SK-N-SH (cell line): ENCODE measurements at regions not wholly inside any gene's neighbourhood (a gene's known extent, or its start where the extent isn't known, plus 50 kb on each side); places are given as distances from the start of the nearest gene placed in this dataset.

Experiments
- CTCF ChIA-PET: fragments of 300-600, 350-600 bp; formaldehyde crosslinking; extraction: SDS; loops from one replicate; lab custom pipeline; 2021; lab: Yijun Ruan, JAX
- POLR2A ChIA-PET: fragments of 350-600 bp; sonication (Branson Sonifier 250); formaldehyde crosslinking; extraction: SDS; loops from one replicate; lab custom pipeline; 2020; ENCODE audit warnings: antibody characterized with exemption, inconsistent platforms; lab: Yijun Ruan, JAX
- DNase-seq: peaks from one replicate; pipeline ENCODE4 v3.0.0; 2012
- H2AFZ ChIP-seq: fragments of 200-600 bp; sonication (generic); 2 replicates; pipeline ENCODE4 v1.8.1; 2016; ENCODE audit warnings: antibody characterized with exemption, mild to moderate bottlenecking, low read depth
- H3F3A ChIP-seq: fragments of 200-600 bp; sonication (generic); replicated peaks from 2 replicates; pipeline ENCODE3; 2016; ENCODE audit warnings: antibody characterized with exemption, mild to moderate bottlenecking; ENCODE audit not compliant: insufficient read depth
- H3K27ac ChIP-seq, 2 experiments: fragments of 200-500 bp in 1 of 2; fragments of 200-600 bp in 1 of 2; sonication (Bioruptor generic) in 1 of 2; sonication (generic), shearing (Covaris generic) in 1 of 2; 2 replicates each; pipeline versions ENCODE4 v1.5.1 to v1.6.1; 2014 to 2016; ENCODE audit warnings: low read depth in 2 of 2, inconsistent platforms in 1 of 2, low read length in 1 of 2, mild to moderate bottlenecking in 1 of 2, mixed read lengths in 1 of 2
- H3K27me3 ChIP-seq: fragments of 200-600 bp; sonication (generic), shearing (Covaris generic); 2 replicates; pipeline ENCODE4 v1.6.1; 2016; ENCODE audit warnings: mixed run types; ENCODE audit not compliant: insufficient read depth
- H3K36me3 ChIP-seq, 2 experiments: fragments of 200-500 bp in 1 of 2; fragments of 200-600 bp in 1 of 2; sonication (Bioruptor generic) in 1 of 2; sonication (generic) in 1 of 2; replicated peaks in 1 of 2; 2 replicates each; pipeline versions ENCODE3 to v1.5.1; 2014 to 2016; ENCODE audit warnings: low read length in 1 of 2, mild to moderate bottlenecking in 1 of 2; ENCODE audit not compliant: insufficient read depth in 2 of 2, control insufficient read depth in 1 of 2
- H3K4me1 ChIP-seq, 2 experiments: fragments of 200-500 bp in 1 of 2; fragments of 200-600 bp in 1 of 2; sonication (Bioruptor generic) in 1 of 2; sonication (generic), shearing (Covaris generic) in 1 of 2; 2 replicates each; pipeline versions ENCODE4 v1.5.1 to v1.6.1; 2014 to 2016; ENCODE audit warnings: low read depth in 1 of 2, low read length in 1 of 2, mixed run types in 1 of 2; ENCODE audit not compliant: insufficient read depth in 2 of 2, control insufficient read depth in 1 of 2
- H3K4me2 ChIP-seq: fragments of 200-600 bp; sonication (generic), shearing (Covaris generic); 2 replicates; pipeline ENCODE4 v1.6.1; 2017; ENCODE audit warnings: mixed run types
- H3K4me3 ChIP-seq, 2 experiments: fragments of 200-500 bp in 1 of 2; fragments of 200-600 bp in 1 of 2; sonication (Bioruptor generic) in 1 of 2; sonication (generic), shearing (Covaris generic) in 1 of 2; 2 replicates each; pipeline versions ENCODE4 v1.5.1 to v1.8.1; 2014 to 2016; ENCODE audit warnings: low read depth in 2 of 2, inconsistent platforms in 1 of 2, low read length in 1 of 2, mild to moderate bottlenecking in 1 of 2, mixed read lengths in 1 of 2, moderate library complexity in 1 of 2
- H3K79me2 ChIP-seq: fragments of 200-600 bp; sonication (generic); 2 replicates; pipeline ENCODE4 v1.8.1; 2017; ENCODE audit warnings: mild to moderate bottlenecking; ENCODE audit not compliant: insufficient read depth
- H3K9ac ChIP-seq: fragments of 200-600 bp; sonication (generic); 2 replicates; pipeline ENCODE4 v1.6.1; 2017; ENCODE audit warnings: mixed run types
- H3K9me2 ChIP-seq: fragments of 200-600 bp; sonication (generic); 2 replicates; pipeline ENCODE4 v1.6.1; 2017; ENCODE audit warnings: mixed run types
- H3K9me3 ChIP-seq: fragments of 200-600 bp; sonication (generic); 2 replicates; pipeline ENCODE4 v1.6.1; 2017; ENCODE audit warnings: mixed run types, mild to moderate bottlenecking, moderate library complexity
- H4K20me1 ChIP-seq: fragments of 200-600 bp; sonication (generic); 2 replicates; pipeline ENCODE4 v1.6.1; 2017; ENCODE audit warnings: mild to moderate bottlenecking, mixed run types; ENCODE audit not compliant: insufficient read depth
- CHD2 ChIP-seq: fragments of 150-350 bp; IDR thresholded peaks from 2 replicates; pipeline ENCODE4 v1.6.1; 2018; ENCODE audit warnings: low read length; ENCODE audit not compliant: partially characterized antibody
- ELF1 ChIP-seq: IDR thresholded peaks from 2 replicates; pipeline ENCODE4 v1.4.0; 2012
- EZH2phosphoT487 ChIP-seq: fragments of 200-600 bp; sonication (generic); IDR thresholded peaks from 2 replicates; pipeline ENCODE4 v1.6.1; 2017; ENCODE audit warnings: low read depth, mixed run types, mild to moderate bottlenecking, antibody characterized with exemption, moderate library complexity, borderline replicate concordance
- GABPA ChIP-seq: IDR thresholded peaks from 2 replicates; pipeline ENCODE4 v1.4.0; 2012; ENCODE audit warnings: low read depth, mild to moderate bottlenecking
- GATA2 ChIP-seq: sonication (generic); formaldehyde crosslinking; IDR thresholded peaks from 2 replicates; pipeline ENCODE4 v1.5.0; 2020; ENCODE audit warnings: mild to moderate bottlenecking, missing genetic modification reagents
- JUND ChIP-seq: IDR thresholded peaks from 2 replicates; pipeline ENCODE4 v1.4.0; 2012
- MEF2A ChIP-seq: IDR thresholded peaks from 2 replicates; pipeline ENCODE4 v1.4.0; 2012; ENCODE audit warnings: low read depth, borderline replicate concordance
- MXI1 ChIP-seq: IDR thresholded peaks from 2 replicates; pipeline ENCODE4 v1.6.1; 2012; ENCODE audit warnings: mild to moderate bottlenecking, low read depth, low read length, improper control_type of control experiment
- NFIC ChIP-seq: IDR thresholded peaks from 2 replicates; pipeline ENCODE4 v1.4.0; 2012; ENCODE audit warnings: borderline replicate concordance
- PBX3 ChIP-seq: IDR thresholded peaks from 2 replicates; pipeline ENCODE4; 2012
- RAD21 ChIP-seq: IDR thresholded peaks from 2 replicates; pipeline ENCODE4 v1.6.1; 2012; ENCODE audit warnings: mild to moderate bottlenecking, low read length
- REST ChIP-seq: IDR thresholded peaks from 2 replicates; pipeline ENCODE4 v1.6.1; 2012; ENCODE audit warnings: mild to moderate bottlenecking, low read depth, low read length, moderate library complexity
- RXRA ChIP-seq: IDR thresholded peaks from 2 replicates; pipeline ENCODE4 v1.4.0; 2012; ENCODE audit warnings: low read depth, mild to moderate bottlenecking, borderline replicate concordance
- YY1 ChIP-seq: IDR thresholded peaks from 2 replicates; pipeline ENCODE4 v1.4.0; 2012; ENCODE audit warnings: low read depth, mild to moderate bottlenecking
- ZBTB33 ChIP-seq: IDR thresholded peaks from 2 replicates; pipeline ENCODE4 v1.4.0; 2012; ENCODE audit warnings: low read depth, borderline replicate concordance
- WGBS: methylation state at CpG from one replicate; pipeline ENCODE4 v1.1.6; 2017; ENCODE audit warnings: low lambda C conversion rate; 5-methylcytosine and 5-hydroxymethylcytosine counted together
- TF ChIP-seq, protein P1 (sequence below): fragments of 200-600 bp; sonication (generic); IDR thresholded peaks from 2 replicates; pipeline ENCODE4 v1.6.1; 2017; ENCODE audit warnings: antibody characterized with exemption, mild to moderate bottlenecking, moderate library complexity

- Histone ChIP-seq H3K9ac (no peak overlapping the region), H3K9me3 (no peaks in the 10 kb centered on the region), H3K27me3 (0 out of 2 replicates have a peak, but pooled peaks cover 5% of the 10 kb centered on the region), H3K36me3 (no peaks in the 10 kb centered on the region), H3F3A (no peaks in the 10 kb centered on the region), H2AFZ (no peak overlapping the region), H3K9me2 (no peaks in the 10 kb centered on the region), H4K20me1 (no peaks in the 10 kb centered on the region), H3K79me2 (no peaks in the 10 kb centered on the region), H3K4me2 (no peak overlapping the region), H3K4me3 (no peak overlapping the region), H3K4me1 (peaks cover 0 to 2% of the 10 kb centered on the region in 2 experiments; a peak in 1 of 4 replicates), H3K27ac (no peak overlapping the region)
- TF ChIP-seq PBX3 = no peak
- no peak for TF ChIP-seq JUND
- no peak for TF ChIP-seq RAD21
- no peak for TF ChIP-seq MEF2A
- TF ChIP-seq YY1 = no peak
- TF ChIP-seq EZH2phosphoT487 = no peak
- no peak for DNase-seq
- CTCF ChIA-PET = interaction anchor here (2.2 kb wide), 1 partner anchor 38 kb away, joined by 12 read pairs; no protein-coding TSS in a partner anchor
- POLR2A ChIA-PET = no interaction called here
- 53% methylated on average over 2 of the region's 2 CpGs for WGBS
These were observed 114.1 kb upstream of the TRIM2 start for GRCh38 chr4:153090181-153090580.

GRCh38 chr4:153090670-153091385 lies 113.4 kb upstream of the TRIM2 start:
- H4K20me1 ChIP-seq = no peaks in the 10 kb centered on the region
- no peaks in the 10 kb centered on the region for H3K4me1 ChIP-seq
- no peak overlapping the region for H3K4me2 ChIP-seq
- no peaks in the 10 kb centered on the region for H3K79me2 ChIP-seq
- no peak overlapping the region for H3K4me3 ChIP-seq
- H3K27me3 ChIP-seq = 0 out of 2 replicates have a peak, but pooled peaks cover 5% of the 10 kb centered on the region
- no peak overlapping the region for H3K27ac ChIP-seq
- H3K36me3 ChIP-seq = no peaks in the 10 kb centered on the region
- no peaks in the 10 kb centered on the region for H3K9me3 ChIP-seq
- H3K9me2 ChIP-seq = no peaks in the 10 kb centered on the region
- POLR2A ChIA-PET = no interaction called here
- no peak for DNase-seq
- 67% methylated on average over 6 of the region's 6 CpGs for WGBS
- no peaks in the 10 kb centered on the region for H3F3A ChIP-seq
- CTCF ChIA-PET = interaction anchor here (0.7 to 1.1 kb wide), 2 partner anchors 37 to 106 kb away, joined by 3 to 4 read pairs; no protein-coding TSS in a partner anchor
- no peak overlapping the region for H3K9ac ChIP-seq
- no peak overlapping the region for H2AFZ ChIP-seq
- no peak for TF ChIP-seq ZBTB33
- TF ChIP-seq NFIC = no peak
- no peak for TF ChIP-seq MXI1
- TF ChIP-seq REST = no peak
- no peak for TF ChIP-seq MEF2A
- TF ChIP-seq GATA2 (CRISPR knock-in tag) = no peak
- TF ChIP-seq, protein P1, sequence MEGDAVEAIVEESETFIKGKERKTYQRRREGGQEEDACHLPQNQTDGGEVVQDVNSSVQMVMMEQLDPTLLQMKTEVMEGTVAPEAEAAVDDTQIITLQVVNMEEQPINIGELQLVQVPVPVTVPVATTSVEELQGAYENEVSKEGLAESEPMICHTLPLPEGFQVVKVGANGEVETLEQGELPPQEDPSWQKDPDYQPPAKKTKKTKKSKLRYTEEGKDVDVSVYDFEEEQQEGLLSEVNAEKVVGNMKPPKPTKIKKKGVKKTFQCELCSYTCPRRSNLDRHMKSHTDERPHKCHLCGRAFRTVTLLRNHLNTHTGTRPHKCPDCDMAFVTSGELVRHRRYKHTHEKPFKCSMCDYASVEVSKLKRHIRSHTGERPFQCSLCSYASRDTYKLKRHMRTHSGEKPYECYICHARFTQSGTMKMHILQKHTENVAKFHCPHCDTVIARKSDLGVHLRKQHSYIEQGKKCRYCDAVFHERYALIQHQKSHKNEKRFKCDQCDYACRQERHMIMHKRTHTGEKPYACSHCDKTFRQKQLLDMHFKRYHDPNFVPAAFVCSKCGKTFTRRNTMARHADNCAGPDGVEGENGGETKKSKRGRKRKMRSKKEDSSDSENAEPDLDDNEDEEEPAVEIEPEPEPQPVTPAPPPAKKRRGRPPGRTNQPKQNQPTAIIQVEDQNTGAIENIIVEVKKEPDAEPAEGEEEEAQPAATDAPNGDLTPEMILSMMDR = no peak
- no peak for TF ChIP-seq CHD2
- no peak for TF ChIP-seq JUND
- TF ChIP-seq ELF1 = no peak
- no peak for TF ChIP-seq GABPA
- no peak for TF ChIP-seq RXRA
- no peak for TF ChIP-seq EZH2phosphoT487
